Stimulated activated CD4-positive, alpha-beta T cell treated with anti-CD3 and anti-CD28 coated beads, Interleukin-12 subunit alpha, Interleukin-12 subunit beta, amount 100 ng/mL, for 24 hours (primary cell): ENCODE measurements at regions not wholly inside any gene's neighbourhood (a gene's known extent, or its start where the extent isn't known, plus 50 kb on each side); places are given as distances from the start of the nearest gene placed in this dataset.

Source experiments
- DNase-seq, 2 experiments: peaks; one replicate each; pipeline ENCODE4 v3.0.0-alpha.2; 2020; ENCODE audit warnings: low read depth in 2 of 2

GRCh38 chr1:57803586-57803985 is 379.7 kb upstream of the DAB1 start:
- no peak for DNase-seq

GRCh38 chr1:57800376-57800775 is 376.5 kb upstream of the DAB1 start:
- DNase-seq: no peak

GRCh38 chr1:57799490-57800115 is 375.7 kb upstream of the DAB1 start:
- DNase-seq: no peak

GRCh38 chr1:57798543-57798942 is 374.7 kb upstream of the DAB1 start:
- no peak for DNase-seq

- DNase-seq: no peak
These were observed 373.2 kb upstream of the DAB1 start for GRCh38 chr1:57797084-57797483.

GRCh38 chr1:57796616-57797015 is 372.8 kb upstream of the DAB1 start:
- DNase-seq: no peak

- DNase-seq: no peak
These were observed 372.0 kb upstream of the DAB1 start for GRCh38 chr1:57795886-57796285.

GRCh38 chr1:57794078-57794477 is 370.2 kb upstream of the DAB1 start:
- no peak for DNase-seq

GRCh38 chr1:57791497-57791896 is 367.6 kb upstream of the DAB1 start:
- DNase-seq: no peak

- DNase-seq: no peak
These were observed 366.1 kb upstream of the DAB1 start for GRCh38 chr1:57789936-57790335.

GRCh38 chr1:57788313-57788712 is 364.5 kb upstream of the DAB1 start:
- no peak for DNase-seq

- no peak for DNase-seq
These were observed 360.5 kb upstream of the DAB1 start for GRCh38 chr1:57784356-57784755.

GRCh38 chr1:57782357-57782756 is 358.5 kb upstream of the DAB1 start:
- no peak for DNase-seq

- no peak for DNase-seq
These were observed 348.8 kb upstream of the DAB1 start for GRCh38 chr1:57772580-57773195.

- no peak for DNase-seq
These were observed 346.9 kb upstream of the DAB1 start for GRCh38 chr1:57770772-57771171.

GRCh38 chr1:57770236-57770635 is 346.4 kb upstream of the DAB1 start:
- no peak for DNase-seq

GRCh38 chr1:57761628-57762027 is 337.8 kb upstream of the DAB1 start:
- no peak for DNase-seq

- no peak for DNase-seq
These were observed 329.0 kb upstream of the DAB1 start for GRCh38 chr1:57752843-57753242.

GRCh38 chr1:57748719-57749118 is 324.9 kb upstream of the DAB1 start:
- DNase-seq: no peak

GRCh38 chr1:57747818-57748217 is 324.0 kb upstream of the DAB1 start:
- no peak for DNase-seq

- no peak for DNase-seq
These were observed 317.7 kb upstream of the DAB1 start for GRCh38 chr1:57741521-57741920.

- no peak for DNase-seq
These were observed 313.1 kb upstream of the DAB1 start for GRCh38 chr1:57736940-57737339.

- DNase-seq: no peak
These were observed 305.3 kb upstream of the DAB1 start for GRCh38 chr1:57729181-57729580.

GRCh38 chr1:57727121-57727520 is 303.3 kb upstream of the DAB1 start:
- no peak for DNase-seq
